WTC11 (cell line): ENCODE measurements at regions not wholly inside any gene's neighbourhood (a gene's known extent, or its start where the extent isn't known, plus 50 kb on each side); places are given as distances from the start of the nearest gene placed in this dataset.

Source experiments
- ATAC-seq: fragments of 200-7000 bp; cut with Tn5 transposase; 2 replicates; pipeline ENCODE4 v1.10.0; 2021; ENCODE audit warnings: mild to moderate bottlenecking, moderate library complexity
- CTCF ChIA-PET: fragments of 300-600 bp; sonication (Branson Sonifier 250); formaldehyde crosslinking; loops from one replicate; lab custom pipeline; 2021; ENCODE audit warnings: antibody characterized with exemption; lab: Charles Lee
- POLR2A ChIA-PET: fragments of 350-600 bp; sonication (Branson Sonifier 250); formaldehyde crosslinking; loops from one replicate; lab custom pipeline; 2021; ENCODE audit warnings: antibody characterized with exemption; lab: Charles Lee
- DNase-seq: peaks from one replicate; pipeline ENCODE4 v3.0.0; 2021; ENCODE audit warnings: low spot score
- H3K27ac Mint-ChIP-seq: 2 replicates; pipeline ENCODE4 v1.8.0; 2021; ENCODE audit warnings: mixed read lengths
- H3K27me3 Mint-ChIP-seq: 2 replicates; pipeline ENCODE4 v1.8.0; 2021; ENCODE audit warnings: low read depth, mild to moderate bottlenecking, moderate library complexity, mixed read lengths
- H3K36me3 Mint-ChIP-seq: 2 replicates; pipeline ENCODE4 v1.8.0; 2021; ENCODE audit warnings: mixed read lengths
- H3K4me1 Mint-ChIP-seq: 2 replicates; pipeline ENCODE4 v1.8.0; 2022; ENCODE audit warnings: mixed read lengths
- H3K4me3 Mint-ChIP-seq: 2 replicates; pipeline ENCODE4 v1.8.0; 2021; ENCODE audit warnings: mild to moderate bottlenecking, moderate library complexity, mixed read lengths
- H3K9me3 Mint-ChIP-seq: 2 replicates; pipeline ENCODE4 v1.8.0; 2021; ENCODE audit warnings: mixed read lengths
- GABPB1 ChIP-seq: sonication (generic); formaldehyde crosslinking; IDR thresholded peaks from 2 replicates; pipeline ENCODE4 v1.8.1; 2023; ENCODE audit warnings: mild to moderate bottlenecking, missing genetic modification reagents
- HMGA2 ChIP-seq: fragments of 250-450 bp; sonication (Bioruptor Pico); IDR thresholded peaks from 2 replicates; pipeline ENCODE4 v1.4.0; 2021; ENCODE audit warnings: mild to moderate bottlenecking, moderate library complexity
- RELA ChIP-seq: sonication (generic); formaldehyde crosslinking; IDR thresholded peaks from 2 replicates; pipeline ENCODE4 v1.8.1; 2022; ENCODE audit warnings: missing genetic modification reagents, mild to moderate bottlenecking, borderline replicate concordance
- SOX15 ChIP-seq: fragments of 250-450 bp; sonication (Bioruptor Pico); IDR thresholded peaks from 2 replicates; pipeline ENCODE4 v1.9.0; 2021; ENCODE audit warnings: mild to moderate bottlenecking
- TEAD1 ChIP-seq: sonication (generic); formaldehyde crosslinking; IDR thresholded peaks from 2 replicates; pipeline ENCODE4 v1.8.0; 2022; ENCODE audit warnings: mild to moderate bottlenecking, missing genetic modification reagents
- ZNF232 ChIP-seq: sonication (generic); formaldehyde crosslinking; IDR thresholded peaks from 2 replicates; pipeline ENCODE4 v1.8.0; 2022; ENCODE audit warnings: mild to moderate bottlenecking, missing genetic modification reagents
- ZNF396 ChIP-seq: fragments of 250-450 bp; sonication (Bioruptor Pico); IDR thresholded peaks from 2 replicates; pipeline ENCODE4 v1.8.0; 2021; ENCODE audit warnings: mild to moderate bottlenecking, moderate library complexity, borderline replicate concordance
- ZNF423 ChIP-seq: fragments of 250-450 bp; sonication (Bioruptor Pico); IDR thresholded peaks from 2 replicates; pipeline ENCODE4 v2.1.2; 2022; ENCODE audit warnings: mild to moderate bottlenecking, moderate library complexity
- TF ChIP-seq, protein P1 (sequence below): fragments of 250-450 bp; sonication (Bioruptor Pico); IDR thresholded peaks from 2 replicates; pipeline ENCODE4 v1.8.0; 2021; ENCODE audit warnings: mild to moderate bottlenecking
- TF ChIP-seq, protein P2 (sequence below): sonication (generic); formaldehyde crosslinking; IDR thresholded peaks from 2 replicates; pipeline ENCODE4 v1.8.0; 2023; ENCODE audit warnings: missing genetic modification reagents, mild to moderate bottlenecking, borderline replicate concordance
- TF ChIP-seq, protein P3 (sequence below): sonication (generic); formaldehyde crosslinking; IDR thresholded peaks from 2 replicates; pipeline ENCODE4 v1.8.1; 2023; ENCODE audit warnings: mild to moderate bottlenecking, missing genetic modification reagents, moderate library complexity
- TF ChIP-seq, protein P4 (sequence below): fragments of 250-450 bp; sonication (Bioruptor Pico); IDR thresholded peaks from 2 replicates; pipeline ENCODE4 v1.9.0; 2021; ENCODE audit warnings: mild to moderate bottlenecking
- TF ChIP-seq, protein P5 (sequence below): sonication (generic); formaldehyde crosslinking; IDR thresholded peaks from 2 replicates; pipeline ENCODE4 v1.8.1; 2022; ENCODE audit warnings: low read depth, missing genetic modification reagents, borderline replicate concordance

DNA sequence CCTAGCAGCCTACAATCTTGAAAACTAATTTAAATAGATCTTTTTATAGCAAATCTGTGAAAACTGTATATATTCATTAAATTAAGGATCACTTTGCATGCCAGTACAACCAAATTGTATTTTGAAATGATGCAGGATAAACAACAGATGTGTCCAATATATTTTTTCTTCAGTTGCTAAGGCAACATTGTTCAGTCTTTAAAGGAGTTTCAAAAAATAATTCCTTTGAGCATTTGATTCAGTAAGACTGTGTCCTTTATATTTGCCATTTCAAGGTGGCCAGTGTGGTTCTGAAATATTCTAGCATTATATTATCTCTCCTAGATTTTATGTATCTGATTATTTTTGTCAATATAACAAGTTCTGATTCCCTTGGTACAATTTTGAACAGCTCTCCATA, 254.7 kb downstream of the PLOD2 start (continued):
- TF ChIP-seq, protein P1, sequence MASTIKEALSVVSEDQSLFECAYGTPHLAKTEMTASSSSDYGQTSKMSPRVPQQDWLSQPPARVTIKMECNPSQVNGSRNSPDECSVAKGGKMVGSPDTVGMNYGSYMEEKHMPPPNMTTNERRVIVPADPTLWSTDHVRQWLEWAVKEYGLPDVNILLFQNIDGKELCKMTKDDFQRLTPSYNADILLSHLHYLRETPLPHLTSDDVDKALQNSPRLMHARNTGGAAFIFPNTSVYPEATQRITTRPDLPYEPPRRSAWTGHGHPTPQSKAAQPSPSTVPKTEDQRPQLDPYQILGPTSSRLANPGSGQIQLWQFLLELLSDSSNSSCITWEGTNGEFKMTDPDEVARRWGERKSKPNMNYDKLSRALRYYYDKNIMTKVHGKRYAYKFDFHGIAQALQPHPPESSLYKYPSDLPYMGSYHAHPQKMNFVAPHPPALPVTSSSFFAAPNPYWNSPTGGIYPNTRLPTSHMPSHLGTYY (CRISPR knock-in tag), result no peak
- TF ChIP-seq GABPB1, result no peak
- TF ChIP-seq RELA (CRISPR knock-in tag), result no peak

- no peak overlapping the region; the same call in 1 of the 2 replicates for H3K27ac Mint-ChIP-seq
- TF ChIP-seq ZNF423 (no peak), ZNF232 (CRISPR knock-in tag) (no peak)
- TF ChIP-seq, protein P2, sequence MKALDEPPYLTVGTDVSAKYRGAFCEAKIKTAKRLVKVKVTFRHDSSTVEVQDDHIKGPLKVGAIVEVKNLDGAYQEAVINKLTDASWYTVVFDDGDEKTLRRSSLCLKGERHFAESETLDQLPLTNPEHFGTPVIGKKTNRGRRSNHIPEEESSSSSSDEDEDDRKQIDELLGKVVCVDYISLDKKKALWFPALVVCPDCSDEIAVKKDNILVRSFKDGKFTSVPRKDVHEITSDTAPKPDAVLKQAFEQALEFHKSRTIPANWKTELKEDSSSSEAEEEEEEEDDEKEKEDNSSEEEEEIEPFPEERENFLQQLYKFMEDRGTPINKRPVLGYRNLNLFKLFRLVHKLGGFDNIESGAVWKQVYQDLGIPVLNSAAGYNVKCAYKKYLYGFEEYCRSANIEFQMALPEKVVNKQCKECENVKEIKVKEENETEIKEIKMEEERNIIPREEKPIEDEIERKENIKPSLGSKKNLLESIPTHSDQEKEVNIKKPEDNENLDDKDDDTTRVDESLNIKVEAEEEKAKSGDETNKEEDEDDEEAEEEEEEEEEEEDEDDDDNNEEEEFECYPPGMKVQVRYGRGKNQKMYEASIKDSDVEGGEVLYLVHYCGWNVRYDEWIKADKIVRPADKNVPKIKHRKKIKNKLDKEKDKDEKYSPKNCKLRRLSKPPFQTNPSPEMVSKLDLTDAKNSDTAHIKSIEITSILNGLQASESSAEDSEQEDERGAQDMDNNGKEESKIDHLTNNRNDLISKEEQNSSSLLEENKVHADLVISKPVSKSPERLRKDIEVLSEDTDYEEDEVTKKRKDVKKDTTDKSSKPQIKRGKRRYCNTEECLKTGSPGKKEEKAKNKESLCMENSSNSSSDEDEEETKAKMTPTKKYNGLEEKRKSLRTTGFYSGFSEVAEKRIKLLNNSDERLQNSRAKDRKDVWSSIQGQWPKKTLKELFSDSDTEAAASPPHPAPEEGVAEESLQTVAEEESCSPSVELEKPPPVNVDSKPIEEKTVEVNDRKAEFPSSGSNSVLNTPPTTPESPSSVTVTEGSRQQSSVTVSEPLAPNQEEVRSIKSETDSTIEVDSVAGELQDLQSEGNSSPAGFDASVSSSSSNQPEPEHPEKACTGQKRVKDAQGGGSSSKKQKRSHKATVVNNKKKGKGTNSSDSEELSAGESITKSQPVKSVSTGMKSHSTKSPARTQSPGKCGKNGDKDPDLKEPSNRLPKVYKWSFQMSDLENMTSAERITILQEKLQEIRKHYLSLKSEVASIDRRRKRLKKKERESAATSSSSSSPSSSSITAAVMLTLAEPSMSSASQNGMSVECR, result no peak
- H3K36me3 Mint-ChIP-seq, result no peaks in the 10 kb centered on the region
- no peak for DNase-seq
- ChIA-PET CTCF (no interaction called here), POLR2A (no interaction called here)
- no peaks in the 10 kb centered on the region for H3K9me3 Mint-ChIP-seq
- ATAC-seq, result no peak
- H3K4me1 Mint-ChIP-seq, result peaks cover 7% of the 10 kb centered on the region
- H3K27me3 Mint-ChIP-seq, result no peaks in the 10 kb centered on the region
- no peak overlapping the region for H3K4me3 Mint-ChIP-seq
Measured at GRCh38 chr3:145906755-145907154, 254.2 kb downstream of the PLOD2 start.

DNA sequence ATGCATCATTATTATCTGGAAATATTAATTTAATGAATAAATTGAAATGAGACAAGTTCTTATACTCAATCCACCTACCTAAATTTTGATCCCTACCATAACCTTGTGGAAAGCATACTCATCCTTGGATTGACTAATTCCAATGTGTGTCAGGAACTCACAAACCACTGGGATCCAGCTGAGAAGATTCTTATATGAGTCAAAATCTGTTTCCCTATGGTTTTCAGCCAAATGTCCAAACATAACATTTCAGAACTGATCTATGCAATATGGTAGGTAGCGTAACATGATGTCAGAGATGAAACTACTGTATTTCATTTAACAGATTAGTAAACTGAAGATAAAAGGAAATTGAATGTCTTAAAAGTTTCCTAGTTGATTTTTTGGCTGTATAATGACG, 250.0 kb downstream of the PLOD2 start:
- POLR2A ChIA-PET, result no interaction called here
- Mint-ChIP-seq H3K27ac (no peak overlapping the region), H3K36me3 (no peaks in the 10 kb centered on the region), H3K9me3 (no peaks in the 10 kb centered on the region), H3K4me3 (no peak overlapping the region), H3K4me1 (no peaks in the 10 kb centered on the region), H3K27me3 (no peaks in the 10 kb centered on the region)
- TF ChIP-seq HMGA2 (no peak), TEAD1 (CRISPR knock-in tag) (no peak), RELA (CRISPR knock-in tag) (no peak), ZNF396 (CRISPR knock-in tag) (no peak), SOX15 (no peak)
- TF ChIP-seq, protein P3, sequence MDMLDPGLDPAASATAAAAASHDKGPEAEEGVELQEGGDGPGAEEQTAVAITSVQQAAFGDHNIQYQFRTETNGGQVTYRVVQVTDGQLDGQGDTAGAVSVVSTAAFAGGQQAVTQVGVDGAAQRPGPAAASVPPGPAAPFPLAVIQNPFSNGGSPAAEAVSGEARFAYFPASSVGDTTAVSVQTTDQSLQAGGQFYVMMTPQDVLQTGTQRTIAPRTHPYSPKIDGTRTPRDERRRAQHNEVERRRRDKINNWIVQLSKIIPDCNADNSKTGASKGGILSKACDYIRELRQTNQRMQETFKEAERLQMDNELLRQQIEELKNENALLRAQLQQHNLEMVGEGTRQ (CRISPR knock-in tag), result no peak
- TF ChIP-seq, protein P4, sequence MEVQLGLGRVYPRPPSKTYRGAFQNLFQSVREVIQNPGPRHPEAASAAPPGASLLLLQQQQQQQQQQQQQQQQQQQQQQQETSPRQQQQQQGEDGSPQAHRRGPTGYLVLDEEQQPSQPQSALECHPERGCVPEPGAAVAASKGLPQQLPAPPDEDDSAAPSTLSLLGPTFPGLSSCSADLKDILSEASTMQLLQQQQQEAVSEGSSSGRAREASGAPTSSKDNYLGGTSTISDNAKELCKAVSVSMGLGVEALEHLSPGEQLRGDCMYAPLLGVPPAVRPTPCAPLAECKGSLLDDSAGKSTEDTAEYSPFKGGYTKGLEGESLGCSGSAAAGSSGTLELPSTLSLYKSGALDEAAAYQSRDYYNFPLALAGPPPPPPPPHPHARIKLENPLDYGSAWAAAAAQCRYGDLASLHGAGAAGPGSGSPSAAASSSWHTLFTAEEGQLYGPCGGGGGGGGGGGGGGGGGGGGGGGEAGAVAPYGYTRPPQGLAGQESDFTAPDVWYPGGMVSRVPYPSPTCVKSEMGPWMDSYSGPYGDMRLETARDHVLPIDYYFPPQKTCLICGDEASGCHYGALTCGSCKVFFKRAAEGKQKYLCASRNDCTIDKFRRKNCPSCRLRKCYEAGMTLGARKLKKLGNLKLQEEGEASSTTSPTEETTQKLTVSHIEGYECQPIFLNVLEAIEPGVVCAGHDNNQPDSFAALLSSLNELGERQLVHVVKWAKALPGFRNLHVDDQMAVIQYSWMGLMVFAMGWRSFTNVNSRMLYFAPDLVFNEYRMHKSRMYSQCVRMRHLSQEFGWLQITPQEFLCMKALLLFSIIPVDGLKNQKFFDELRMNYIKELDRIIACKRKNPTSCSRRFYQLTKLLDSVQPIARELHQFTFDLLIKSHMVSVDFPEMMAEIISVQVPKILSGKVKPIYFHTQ (CRISPR knock-in tag), result no peak
- TF ChIP-seq, protein P5, sequence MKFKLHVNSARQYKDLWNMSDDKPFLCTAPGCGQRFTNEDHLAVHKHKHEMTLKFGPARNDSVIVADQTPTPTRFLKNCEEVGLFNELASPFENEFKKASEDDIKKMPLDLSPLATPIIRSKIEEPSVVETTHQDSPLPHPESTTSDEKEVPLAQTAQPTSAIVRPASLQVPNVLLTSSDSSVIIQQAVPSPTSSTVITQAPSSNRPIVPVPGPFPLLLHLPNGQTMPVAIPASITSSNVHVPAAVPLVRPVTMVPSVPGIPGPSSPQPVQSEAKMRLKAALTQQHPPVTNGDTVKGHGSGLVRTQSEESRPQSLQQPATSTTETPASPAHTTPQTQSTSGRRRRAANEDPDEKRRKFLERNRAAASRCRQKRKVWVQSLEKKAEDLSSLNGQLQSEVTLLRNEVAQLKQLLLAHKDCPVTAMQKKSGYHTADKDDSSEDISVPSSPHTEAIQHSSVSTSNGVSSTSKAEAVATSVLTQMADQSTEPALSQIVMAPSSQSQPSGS, result no peak
- ATAC-seq (no peak), DNase-seq (no peak)
- CTCF ChIA-PET, result no interaction called here
